GM18951 (cell line): ENCODE measurements at regions not wholly inside any gene's neighbourhood (a gene's known extent, or its start where the extent isn't known, plus 50 kb on each side); places are given as distances from the start of the nearest gene placed in this dataset.

Experiments used
- POLR2A ChIP-seq: IDR thresholded peaks from 4 replicates; pipeline ENCODE4 v1.6.1; 2011; ENCODE audit warnings: mild to moderate bottlenecking; ENCODE audit not compliant: insufficient read length, insufficient read depth; ENCODE audit errors: extremely low read depth
- in situ Hi-C: fragments of 300-500 bp; cut with MboI; formaldehyde crosslinking; loops from one replicate; pipeline ENCODE4 v1.12.0; 2022; ENCODE audit warnings: low sequenced_read_pairs, mixed read lengths, inconsistent platforms; ENCODE audit not compliant: unreplicated experiment

DNA sequence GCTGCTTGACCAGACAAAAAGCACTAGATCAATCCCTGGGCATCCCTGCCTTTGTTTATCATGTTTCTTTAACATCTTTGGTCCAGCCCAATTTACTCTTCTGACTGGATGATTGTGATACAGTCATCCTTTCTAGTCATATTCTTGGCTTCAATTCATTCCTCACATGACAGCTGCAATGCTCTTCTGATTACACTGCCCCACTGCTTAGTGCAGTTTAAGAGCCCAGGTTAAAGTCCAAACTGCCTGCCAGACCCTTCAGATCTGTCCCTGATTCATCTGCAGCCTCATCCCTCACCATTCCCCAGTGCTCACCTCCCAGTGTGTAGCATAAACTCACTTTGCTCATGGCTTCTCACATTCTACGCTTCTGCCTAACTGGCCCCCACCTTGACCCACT lies 383.8 kb downstream of the TNS3 start:
- no peak for TF ChIP-seq POLR2A
- in situ Hi-C loops, result loop anchor here (25.0 kb wide), 1 partner anchor 1286 kb away; the partner anchor contains the start of gene IGFBP3

DNA sequence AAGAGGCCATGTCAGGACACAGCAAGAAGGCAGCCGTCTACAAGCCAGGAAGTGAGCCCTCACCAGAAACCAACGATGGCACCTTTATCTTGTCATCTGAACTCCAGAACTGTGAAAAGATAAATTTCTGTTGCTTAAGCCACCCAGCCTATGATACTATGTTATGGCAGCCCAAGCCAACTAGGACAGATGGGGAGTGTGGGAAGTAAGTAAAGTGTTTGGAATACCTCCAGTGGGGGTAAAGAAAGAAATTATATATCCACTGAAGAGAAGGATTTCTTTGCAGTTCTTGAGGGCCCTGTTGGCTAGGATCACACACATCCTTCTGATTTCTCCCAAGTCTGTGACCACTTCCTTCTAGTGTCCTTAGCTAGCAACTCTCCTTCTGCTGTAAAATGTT lies 384.4 kb downstream of the TNS3 start:
- in situ Hi-C loops, result loop anchor here (25.0 kb wide), 1 partner anchor 1285 kb away; the partner anchor contains the start of gene IGFBP3
- no peak for TF ChIP-seq POLR2A

DNA sequence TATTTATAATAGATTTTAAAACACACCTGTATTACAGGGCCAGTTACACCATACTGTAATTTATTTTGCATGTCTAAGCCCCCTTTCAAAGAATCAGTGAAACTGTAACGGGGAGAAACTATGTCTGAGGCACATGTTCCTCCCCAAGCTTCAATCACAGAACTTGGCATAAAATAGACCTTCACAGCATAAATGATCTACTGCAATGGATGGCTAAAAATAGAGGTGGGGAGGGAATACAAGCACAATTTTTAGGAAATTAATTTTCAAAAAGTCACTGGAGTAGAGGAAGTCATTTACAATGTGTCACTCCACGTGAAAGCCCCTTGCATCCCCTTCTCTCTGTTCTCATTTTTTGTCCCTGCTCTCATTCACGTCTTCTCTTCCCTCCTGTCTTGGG lies 385.2 kb downstream of the TNS3 start:
- TF ChIP-seq POLR2A, result no peak
- in situ Hi-C loops, result loop anchor here (25.0 kb wide), 1 partner anchor 1284 kb away; the partner anchor contains the start of gene IGFBP3

DNA sequence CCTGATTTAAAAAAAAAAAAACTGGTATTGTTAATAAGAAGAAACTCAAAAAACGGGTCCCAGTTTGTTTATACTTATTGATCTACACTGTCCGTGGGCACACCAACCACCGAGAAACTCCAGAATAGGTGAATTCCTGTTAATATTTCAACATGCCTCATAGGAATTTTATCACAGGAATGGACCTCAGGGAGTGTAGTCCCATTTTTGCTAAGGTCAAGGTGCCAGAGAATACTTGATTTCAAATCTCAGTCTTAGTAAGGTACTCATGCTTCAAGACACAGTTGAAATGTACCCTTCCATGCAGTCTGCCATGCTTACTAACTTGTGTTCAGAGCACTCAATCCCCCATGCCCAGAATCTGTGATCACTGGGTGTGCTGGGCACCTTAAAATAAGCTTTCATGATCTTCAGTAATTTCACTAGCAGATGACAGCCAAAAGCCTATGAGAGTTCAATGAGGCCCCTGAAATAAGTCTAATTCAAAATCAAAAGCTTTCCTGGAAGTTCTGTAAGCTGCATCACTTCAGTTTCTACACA lies 385.7 kb downstream of the TNS3 start:
- no peak for TF ChIP-seq POLR2A
- in situ Hi-C loops, result loop anchor here (25.0 kb wide), 1 partner anchor 1284 kb away; the partner anchor contains the start of gene IGFBP3

DNA sequence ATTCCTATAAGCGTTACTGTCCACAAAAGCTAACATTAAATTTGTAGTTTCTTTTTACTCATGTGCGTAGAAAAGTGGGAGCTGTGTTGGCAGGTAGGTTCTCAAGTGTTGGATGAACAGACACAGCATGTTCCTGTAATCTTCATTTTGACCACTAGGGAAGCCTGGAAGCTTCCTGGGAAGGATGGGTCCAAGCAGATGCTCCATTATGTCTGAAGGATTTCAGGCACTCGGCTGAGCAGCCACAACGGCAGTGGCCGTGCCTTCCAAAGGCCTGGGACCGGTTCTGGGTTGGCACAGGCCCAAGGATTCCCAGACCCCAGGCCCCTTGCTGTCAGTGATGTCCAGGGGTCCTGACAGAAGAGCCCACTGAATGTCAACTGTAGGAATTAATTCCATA lies 386.3 kb downstream of the TNS3 start:
- in situ Hi-C loops, result loop anchor here (25.0 kb wide), 1 partner anchor 1283 kb away; the partner anchor contains the start of gene IGFBP3
- TF ChIP-seq POLR2A, result no peak

DNA sequence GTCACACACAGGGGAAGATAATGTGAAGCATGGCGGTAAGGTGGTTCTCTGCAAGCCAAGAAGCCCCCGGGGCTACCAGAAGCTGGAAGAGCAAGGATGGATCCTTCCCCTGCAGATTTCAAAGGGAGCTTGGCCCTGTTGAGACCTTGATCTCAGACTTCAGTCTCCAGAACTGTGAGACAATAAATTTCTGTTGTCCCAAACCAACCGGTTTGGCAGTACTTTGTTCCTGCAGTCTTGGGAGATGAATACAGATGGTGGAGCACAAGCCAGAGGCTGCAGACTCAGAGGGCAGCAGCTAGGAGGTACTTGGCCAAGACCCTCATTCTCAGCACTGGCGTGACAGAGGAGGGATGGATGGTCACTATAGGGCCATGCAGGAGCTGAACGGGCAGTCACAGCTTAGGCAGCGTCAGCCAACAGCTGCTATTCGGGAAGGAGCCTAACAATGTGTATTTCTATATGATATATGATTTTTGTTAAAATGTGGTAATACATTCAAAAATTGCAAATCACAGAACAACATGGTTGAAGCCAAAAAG lies 387.3 kb downstream of the TNS3 start:
- in situ Hi-C loops, result loop anchor here (25.0 kb wide), 1 partner anchor 1282 kb away; the partner anchor contains the start of gene IGFBP3

DNA sequence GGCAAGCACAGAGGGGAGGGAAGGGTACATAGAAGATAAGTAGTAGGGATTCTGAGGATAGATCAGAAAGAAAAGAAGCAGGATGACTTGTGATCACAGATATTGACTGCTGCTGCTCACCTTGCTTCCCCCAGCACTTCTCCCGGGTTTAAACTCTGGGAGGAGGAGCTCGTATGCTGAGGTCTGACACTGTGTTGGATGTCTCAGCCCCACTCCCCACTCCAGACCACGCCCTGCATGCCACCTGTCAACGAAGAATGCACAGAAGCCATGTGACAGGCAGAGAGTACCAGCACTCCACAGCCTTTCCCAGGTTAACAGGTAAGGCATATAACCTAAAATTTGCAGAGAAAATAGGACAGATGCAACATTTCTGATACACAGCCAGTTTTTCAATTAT lies 388.9 kb downstream of the TNS3 start:
- in situ Hi-C loops, result loop anchor here (25.0 kb wide), 1 partner anchor 1281 kb away; the partner anchor contains the start of gene IGFBP3
- no peak for TF ChIP-seq POLR2A

More for the DNA sequence above, 387.3 kb downstream of the TNS3 start:
- TF ChIP-seq POLR2A, result no peak

DNA sequence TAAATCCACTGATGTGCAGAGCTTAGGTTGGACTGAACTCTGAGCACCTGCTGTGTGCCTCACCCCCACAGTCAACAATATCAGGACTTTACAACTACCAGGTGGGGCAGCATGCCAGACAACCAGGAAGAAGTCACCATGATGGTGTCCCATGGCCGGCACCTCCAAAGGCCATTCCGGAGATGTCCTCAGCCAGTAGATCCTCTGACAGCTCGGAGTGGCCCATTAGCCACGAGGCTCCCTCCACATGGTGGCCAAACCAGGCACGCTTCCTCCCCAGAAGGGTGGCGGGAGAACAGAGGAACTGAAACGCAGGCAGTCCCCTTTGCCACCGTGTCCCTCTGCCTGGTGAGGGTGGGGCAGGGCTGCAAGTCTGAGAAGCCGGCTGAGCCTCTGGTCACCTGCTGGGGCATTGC lies 390.0 kb downstream of the TNS3 start:
- no peak for TF ChIP-seq POLR2A
- in situ Hi-C loops, result loop anchor here (25.0 kb wide), 1 partner anchor 1280 kb away; the partner anchor contains the start of gene IGFBP3

DNA sequence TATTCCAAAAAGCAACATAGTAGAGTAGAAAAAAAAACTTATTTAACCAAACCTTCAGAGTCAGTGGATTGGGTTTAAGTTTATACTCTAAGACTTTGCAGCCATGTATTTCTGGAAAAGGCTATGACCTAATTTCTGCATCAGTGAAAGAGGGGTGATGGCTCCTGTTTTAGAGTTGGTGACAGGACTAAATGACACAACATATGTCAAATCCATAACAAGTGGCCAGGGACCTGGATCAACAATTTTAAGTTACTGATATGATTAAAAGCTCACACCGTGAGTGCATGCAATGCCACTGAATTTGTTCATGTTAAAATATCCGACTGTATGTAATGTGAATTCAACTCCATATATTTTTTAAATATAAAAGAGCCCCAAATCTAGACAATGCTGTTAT lies 390.6 kb downstream of the TNS3 start:
- no peak for TF ChIP-seq POLR2A
- in situ Hi-C loops, result loop anchor here (25.0 kb wide), 1 partner anchor 1279 kb away; the partner anchor contains the start of gene IGFBP3

DNA sequence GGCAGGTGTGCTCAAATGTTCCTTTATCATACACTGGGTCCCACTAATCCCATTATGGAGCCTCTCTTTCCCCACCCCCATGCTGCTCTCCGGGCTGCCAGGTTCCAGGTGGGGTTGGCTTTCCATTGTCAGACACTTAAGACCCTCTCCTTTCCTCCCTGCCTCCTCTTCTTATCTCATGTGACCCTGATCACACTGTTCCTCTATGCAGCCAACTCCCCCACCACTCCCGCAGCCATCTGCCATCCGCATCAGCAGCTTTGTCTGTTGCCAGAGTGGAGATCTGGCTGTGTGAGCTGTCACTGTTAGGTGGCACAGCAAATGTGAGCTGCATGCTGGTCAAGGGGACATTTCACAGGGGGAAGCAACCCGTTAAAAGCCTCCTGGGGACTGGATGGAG lies 391.4 kb downstream of the TNS3 start:
- in situ Hi-C loops, result loop anchor here (25.0 kb wide), 1 partner anchor 1278 kb away; the partner anchor contains the start of gene IGFBP3
- no peak for TF ChIP-seq POLR2A

DNA sequence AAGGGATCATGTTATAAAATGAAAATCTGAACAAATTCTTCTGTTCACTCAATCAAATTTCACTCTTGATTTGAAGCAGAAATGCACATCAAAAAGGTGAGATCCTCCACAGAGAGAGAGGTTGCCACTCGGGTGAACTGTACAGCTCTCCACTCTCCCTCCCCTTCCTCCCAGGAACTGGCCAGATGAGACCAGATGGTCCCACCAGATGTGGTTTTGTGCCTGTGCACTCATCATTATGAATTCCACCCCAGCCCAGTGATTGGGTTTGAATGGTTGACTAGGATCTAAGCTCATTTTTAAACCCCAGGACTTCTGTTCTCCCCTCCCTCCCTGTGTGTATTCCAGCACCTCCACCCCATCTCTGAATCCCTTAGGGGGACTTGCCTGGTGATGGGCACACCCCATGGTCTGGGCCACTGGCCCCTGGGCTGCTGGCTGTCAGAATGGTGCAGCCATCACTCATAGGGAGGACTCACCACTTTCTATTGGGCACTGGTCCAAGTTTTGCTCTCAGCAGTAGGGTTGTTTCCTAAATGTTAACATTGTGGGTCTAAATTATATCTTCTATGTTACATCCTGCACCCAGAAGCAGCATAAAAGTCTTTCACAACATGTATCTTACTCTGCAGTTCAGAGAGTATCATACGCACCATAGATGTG lies 393.1 kb downstream of the TNS3 start:
- TF ChIP-seq POLR2A, result no peak
- in situ Hi-C loops, result loop anchor here (10.0 to 25.0 kb wide), 3 partner anchors 66 to 1276 kb away; partner anchors contain the start of gene IGFBP3

DNA sequence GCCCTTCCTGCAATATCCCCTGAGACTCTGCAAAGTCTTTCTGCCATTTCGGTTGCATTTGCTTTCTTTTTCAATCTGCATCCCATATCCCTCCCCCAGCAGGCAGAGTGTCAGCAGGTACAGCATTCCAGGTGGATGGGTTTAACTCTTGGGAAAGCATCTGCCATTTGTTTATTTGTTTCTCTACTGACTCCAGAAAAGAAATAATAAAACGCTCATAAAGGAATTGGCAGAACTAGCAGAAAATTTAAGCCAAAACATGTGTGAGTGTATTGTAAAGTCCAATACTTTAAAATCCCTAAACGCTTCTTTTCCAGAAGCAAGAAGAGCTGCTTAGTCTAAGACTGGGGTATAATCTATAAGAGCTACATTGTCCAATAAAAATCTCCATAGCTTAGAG lies 393.8 kb downstream of the TNS3 start:
- in situ Hi-C loops, result loop anchor here (10.0 to 25.0 kb wide), 3 partner anchors 67 to 1276 kb away; partner anchors contain the start of gene IGFBP3
- no peak for TF ChIP-seq POLR2A

DNA sequence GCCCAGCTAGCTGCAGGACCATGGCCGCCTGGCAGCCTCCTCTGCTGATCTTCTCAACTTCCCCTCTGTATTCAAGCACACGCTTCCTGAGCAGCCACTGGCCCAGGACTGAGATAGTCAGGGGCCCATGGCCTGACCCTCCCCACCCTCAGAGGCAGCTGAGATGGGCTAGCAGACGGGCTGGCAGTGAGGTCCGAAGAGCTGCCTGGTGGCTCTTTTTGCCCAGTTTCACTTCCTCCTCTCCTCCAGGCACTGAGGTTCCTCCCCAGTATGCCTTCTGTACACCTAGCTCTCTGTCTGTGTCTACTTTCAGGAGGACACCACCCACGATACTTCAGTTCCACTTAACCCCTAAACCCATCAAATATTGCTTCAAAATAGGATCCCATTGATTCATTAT lies 395.6 kb downstream of the TNS3 start:
- peak; percentile 20 for TF ChIP-seq POLR2A
- in situ Hi-C loops, result loop anchor here (10.0 to 25.0 kb wide), 3 partner anchors 68 to 1274 kb away; partner anchors contain the start of gene IGFBP3
